NT2/D1 (cell line): ENCODE measurements at regions not wholly inside any gene's neighbourhood (a gene's known extent, or its start where the extent isn't known, plus 50 kb on each side); places are given as distances from the start of the nearest gene placed in this dataset.

Experiments used
- DNase-seq: peaks from one replicate; pipeline ENCODE4 v3.0.0-alpha.2; 2011; ENCODE audit warnings: low read depth, low spot score
- H3K27me3 ChIP-seq: 2 replicates; pipeline ENCODE4 v1.6.0; 2011; ENCODE audit warnings: mild to moderate bottlenecking; ENCODE audit not compliant: insufficient read length, insufficient read depth
- H3K36me3 ChIP-seq: 2 replicates; pipeline ENCODE4 v1.6.1; 2011; ENCODE audit warnings: mild to moderate bottlenecking, low read length, mixed read lengths; ENCODE audit not compliant: insufficient read depth, insufficient read length
- H3K4me1 ChIP-seq: 2 replicates; pipeline ENCODE4 v1.5.1; 2011; ENCODE audit not compliant: insufficient read depth, insufficient read length
- H3K4me3 ChIP-seq: 2 replicates; pipeline ENCODE4 v1.5.1; 2011; ENCODE audit warnings: low read depth; ENCODE audit not compliant: insufficient read length
- H3K9ac ChIP-seq: 2 replicates; pipeline ENCODE4 v1.6.0; 2011; ENCODE audit warnings: low read depth; ENCODE audit not compliant: insufficient read length
- H3K9me3 ChIP-seq: 2 replicates; pipeline ENCODE4 v1.5.1; 2011; ENCODE audit warnings: mild to moderate bottlenecking, low read length; ENCODE audit not compliant: insufficient read depth
- SUZ12 ChIP-seq: IDR thresholded peaks from 2 replicates; pipeline ENCODE4 v1.6.1; 2011; ENCODE audit not compliant: insufficient read length, insufficient read depth; ENCODE audit errors: extremely low read depth
- YY1 ChIP-seq: IDR thresholded peaks from 2 replicates; pipeline ENCODE4 v1.6.1; 2011; ENCODE audit not compliant: insufficient read length, insufficient read depth
- ZNF274 ChIP-seq: IDR thresholded peaks from 2 replicates; pipeline ENCODE4 v1.6.1; 2011; ENCODE audit warnings: mild to moderate bottlenecking, low read depth, low read length

GRCh38 chr17:45730192-45730591 lies 53.9 kb upstream of the CRHR1 start:
- Histone ChIP-seq H3K36me3 (no peaks in the 10 kb centered on the region), H3K9me3 (peaks cover 29% of the 10 kb centered on the region; the same call in 1 of the 2 replicates), H3K4me1 (no peaks in the 10 kb centered on the region), H3K4me3 (no peak overlapping the region), H3K27me3 (peaks cover 4% of the 10 kb centered on the region), H3K9ac (no peak overlapping the region)
- TF ChIP-seq SUZ12, result no peak
- no peak for TF ChIP-seq ZNF274
- TF ChIP-seq YY1, result no peak
- no peak for DNase-seq

GRCh38 chr17:45731459-45731858 lies 52.7 kb upstream of the CRHR1 start:
- peaks cover 29% of the 10 kb centered on the region; the same call in 1 of the 2 replicates for H3K9me3 ChIP-seq
- H3K9ac ChIP-seq, result no peak overlapping the region

GRCh38 chr17:45732926-45733505 lies 51.1 kb upstream of the CRHR1 start:
- H3K4me1 ChIP-seq, result no peaks in the 10 kb centered on the region
- H3K4me3 ChIP-seq, result no peak overlapping the region
- TF ChIP-seq SUZ12 (no peak), YY1 (no peak)
- H3K36me3 ChIP-seq, result no peaks in the 10 kb centered on the region
- no peak overlapping the region for H3K9ac ChIP-seq
- peaks cover 29% of the 10 kb centered on the region; the same call in 1 of the 2 replicates for H3K9me3 ChIP-seq
- no peak for DNase-seq
- no peaks in the 10 kb centered on the region for H3K27me3 ChIP-seq

More at GRCh38 chr17:45731459-45731858, 52.7 kb upstream of the CRHR1 start:
- Histone ChIP-seq H3K27me3 (no peaks in the 10 kb centered on the region), H3K4me3 (no peak overlapping the region), H3K36me3 (no peaks in the 10 kb centered on the region), H3K4me1 (no peaks in the 10 kb centered on the region)
- TF ChIP-seq ZNF274, result no peak
- TF ChIP-seq YY1, result no peak
- no peak for TF ChIP-seq SUZ12
- no peak for DNase-seq

GRCh38 chr17:45733781-45734180 lies 50.3 kb upstream of the CRHR1 start:
- Histone ChIP-seq H3K36me3 (no peaks in the 10 kb centered on the region), H3K4me1 (no peaks in the 10 kb centered on the region), H3K4me3 (no peak overlapping the region), H3K27me3 (no peaks in the 10 kb centered on the region), H3K9ac (no peak overlapping the region), H3K9me3 (peaks cover 29% of the 10 kb centered on the region; the same call in 1 of the 2 replicates)
- TF ChIP-seq ZNF274 (no peak), SUZ12 (no peak), YY1 (no peak)
- no peak for DNase-seq
